ENCODE measurements at regions not wholly inside any gene's neighbourhood (a gene's known extent, or its start where the extent isn't known, plus 50 kb on each side); places are given as distances from the start of the nearest gene placed in this dataset.

- Histone ChIP-seq H3K4me1 (ENCODE audit: insufficient read depth, low read length, poor library complexity, severe bottlenecking) (no peaks in the 10 kb centered on the region), H3K4me3 (ENCODE audit: low read length, poor library complexity, severe bottlenecking) (no peak overlapping the region), H3K27me3 (ENCODE audit: insufficient read depth, low read length, poor library complexity, severe bottlenecking) (no peaks in the 10 kb centered on the region), H2AFZ (ENCODE audit: low read length) (no peak overlapping the region), H3K9me2 (replicated peaks; ENCODE audit: low read depth, low read length) (no peaks in the 10 kb centered on the region), H3K79me2 (ENCODE audit: insufficient read depth, low read length) (no peaks in the 10 kb centered on the region), H4K20me1 (ENCODE audit: insufficient read depth, low read length, poor library complexity, severe bottlenecking) (no peaks in the 10 kb centered on the region), H3K9me3 (ENCODE audit: insufficient read depth, low read depth, low read length) (no peaks in the 10 kb centered on the region), H3K4me2 (ENCODE audit: low read depth, low read length, poor library complexity, severe bottlenecking) (no peak overlapping the region), H3K9ac (ENCODE audit: low read depth, low read length, poor library complexity, severe bottlenecking) (no peak overlapping the region), H3F3A (ENCODE audit: low read depth) (no peaks in the 10 kb centered on the region), H3K36me3 (ENCODE audit: insufficient read depth, low read length) (no peaks in the 10 kb centered on the region)
- TF ChIP-seq EZH2phosphoT487 (IDR thresholded peaks at IDR 0.05; ENCODE audit: borderline replicate concordance) (no peak), CTCF (conservative IDR thresholded peaks at IDR 0.05; ENCODE audit: low read length) (no peak)
Observed at GRCh38 chr16:9681508-9681907, 500.7 kb downstream of the GRIN2A start.

- Histone ChIP-seq H2AFZ (ENCODE audit: low read length) (no peak overlapping the region), H3K4me2 (ENCODE audit: low read depth, low read length, poor library complexity, severe bottlenecking) (no peak overlapping the region), H3K27me3 (ENCODE audit: insufficient read depth, low read length, poor library complexity, severe bottlenecking) (no peaks in the 10 kb centered on the region), H3K79me2 (ENCODE audit: insufficient read depth, low read length) (no peaks in the 10 kb centered on the region), H3K4me3 (ENCODE audit: low read length, poor library complexity, severe bottlenecking) (no peak overlapping the region), H4K20me1 (ENCODE audit: insufficient read depth, low read length, poor library complexity, severe bottlenecking) (no peaks in the 10 kb centered on the region), H3K9ac (ENCODE audit: low read depth, low read length, poor library complexity, severe bottlenecking) (no peak overlapping the region), H3K9me2 (replicated peaks; ENCODE audit: low read depth, low read length) (no peaks in the 10 kb centered on the region), H3K4me1 (ENCODE audit: insufficient read depth, low read length, poor library complexity, severe bottlenecking) (no peaks in the 10 kb centered on the region), H3F3A (ENCODE audit: low read depth) (no peaks in the 10 kb centered on the region), H3K36me3 (ENCODE audit: insufficient read depth, low read length) (no peaks in the 10 kb centered on the region), H3K9me3 (ENCODE audit: insufficient read depth, low read depth, low read length) (no peaks in the 10 kb centered on the region)
- no peak for TF ChIP-seq CTCF (conservative IDR thresholded peaks at IDR 0.05; ENCODE audit: low read length)
Observed at GRCh38 chr16:9682320-9682719, 499.9 kb downstream of the GRIN2A start.

- Histone ChIP-seq H3K36me3 (ENCODE audit: insufficient read depth, low read length) (no peaks in the 10 kb centered on the region), H2AFZ (ENCODE audit: low read length) (no peak overlapping the region), H3K9me2 (replicated peaks; ENCODE audit: low read depth, low read length) (no peaks in the 10 kb centered on the region), H3K9me3 (ENCODE audit: insufficient read depth, low read depth, low read length) (no peaks in the 10 kb centered on the region), H3K9ac (ENCODE audit: low read depth, low read length, poor library complexity, severe bottlenecking) (no peak overlapping the region), H3F3A (ENCODE audit: low read depth) (no peaks in the 10 kb centered on the region), H3K4me3 (ENCODE audit: low read length, poor library complexity, severe bottlenecking) (no peak overlapping the region), H4K20me1 (ENCODE audit: insufficient read depth, low read length, poor library complexity, severe bottlenecking) (no peaks in the 10 kb centered on the region), H3K4me2 (ENCODE audit: low read depth, low read length, poor library complexity, severe bottlenecking) (no peak overlapping the region), H3K27me3 (ENCODE audit: insufficient read depth, low read length, poor library complexity, severe bottlenecking) (no peaks in the 10 kb centered on the region), H3K79me2 (ENCODE audit: insufficient read depth, low read length) (no peaks in the 10 kb centered on the region), H3K4me1 (ENCODE audit: insufficient read depth, low read length, poor library complexity, severe bottlenecking) (no peaks in the 10 kb centered on the region)
- TF ChIP-seq CTCF (conservative IDR thresholded peaks at IDR 0.05; ENCODE audit: low read length) = no peak
Observed at GRCh38 chr16:9683677-9684076, 498.6 kb downstream of the GRIN2A start.
